ENCODE measurements at regions not wholly inside any gene's neighbourhood (a gene's known extent, or its start where the extent isn't known, plus 50 kb on each side); places are given as distances from the start of the nearest gene placed in this dataset.

DNA sequence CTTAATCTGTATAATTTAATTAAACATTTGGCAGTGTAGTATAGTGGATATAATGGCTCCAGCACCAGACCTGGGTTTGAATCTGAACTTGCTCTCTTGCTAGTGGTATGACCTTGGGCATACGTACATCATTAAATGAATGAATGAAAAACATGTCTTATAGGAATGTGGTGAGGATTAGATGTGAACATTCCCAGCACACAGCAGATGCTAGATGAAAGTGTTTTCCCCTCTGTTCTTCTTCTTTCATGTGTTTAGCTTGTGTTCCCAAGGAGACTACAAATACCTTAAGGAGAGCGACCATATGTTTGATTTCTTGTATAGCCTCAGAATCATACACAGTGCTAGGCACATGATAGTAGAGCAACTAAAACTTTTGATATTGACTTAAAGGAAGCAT, 56.5 kb downstream of the CT47B1 start:
- DNase-seq: no peak

DNA sequence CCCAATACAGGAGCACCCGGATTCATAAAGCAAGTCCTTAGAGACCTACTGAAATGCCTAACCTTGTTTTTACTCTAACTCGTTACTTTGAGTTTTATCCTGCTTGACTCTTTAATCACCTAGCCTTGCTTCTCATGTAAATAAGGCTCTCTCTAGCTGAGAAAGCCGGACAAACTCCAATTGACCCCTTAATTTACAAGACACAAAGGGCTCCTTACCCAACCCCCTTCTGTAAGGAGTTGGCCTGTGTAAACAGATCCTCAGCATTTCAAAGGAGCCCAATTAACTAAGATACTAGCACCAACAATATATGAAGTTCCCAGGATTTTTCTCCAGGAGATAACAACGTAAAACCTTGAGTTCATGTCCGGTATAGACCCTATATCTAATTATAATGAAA, 61.7 kb downstream of the CT47B1 start:
- DNase-seq: no peak

DNA sequence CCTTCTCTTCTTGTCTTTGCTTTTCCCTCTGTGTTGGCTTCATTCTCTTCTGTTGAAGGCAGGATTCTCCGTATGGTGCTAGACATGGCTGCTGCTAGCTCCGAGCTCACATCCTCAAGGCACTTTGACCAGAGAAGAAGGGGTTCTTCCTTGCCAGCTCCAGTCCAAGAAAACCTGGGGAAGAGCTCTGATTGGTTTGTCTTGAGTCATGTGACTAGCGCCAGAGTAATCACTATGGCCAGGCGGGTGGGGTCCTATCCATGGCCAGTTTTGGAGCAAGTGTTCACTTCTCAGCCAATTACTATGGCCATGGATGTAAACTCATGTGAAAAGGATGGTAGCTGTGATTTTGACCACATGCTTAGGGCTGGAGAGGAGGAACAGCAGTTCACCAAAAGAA, 74.2 kb downstream of the CT47B1 start:
- no peak for DNase-seq

DNA sequence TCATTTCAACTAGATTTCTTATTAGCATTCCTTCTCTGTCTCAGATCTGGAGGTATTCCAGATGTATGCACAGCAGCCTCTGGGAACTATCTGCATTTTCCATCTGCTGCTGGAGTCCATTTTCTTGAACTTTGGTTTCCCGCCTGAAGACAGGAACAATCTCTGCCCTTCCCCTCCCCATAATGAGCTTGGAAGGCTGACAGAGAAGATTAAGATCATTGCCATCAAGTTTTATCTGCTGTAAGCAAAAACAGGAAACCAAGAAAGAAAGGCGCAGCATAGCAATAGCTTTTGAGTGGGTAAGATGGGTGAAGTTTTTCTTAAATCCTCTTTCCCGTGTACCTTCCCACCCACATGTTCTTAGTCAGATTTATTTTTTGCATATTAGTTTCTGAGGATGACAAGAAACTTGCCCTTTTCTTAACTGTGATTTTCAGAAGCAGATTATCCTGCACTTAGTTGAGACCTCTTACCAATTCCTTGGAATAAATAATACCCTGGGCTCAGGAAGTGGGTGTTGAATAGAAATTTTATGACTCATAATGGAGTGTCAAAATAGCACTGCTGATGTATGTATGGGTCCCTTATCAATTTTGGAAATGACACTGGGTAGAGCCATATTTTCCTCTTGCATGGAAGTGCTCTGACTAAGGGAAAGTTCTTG, 78.3 kb downstream of the CT47B1 start:
- DNase-seq: no peak

DNA sequence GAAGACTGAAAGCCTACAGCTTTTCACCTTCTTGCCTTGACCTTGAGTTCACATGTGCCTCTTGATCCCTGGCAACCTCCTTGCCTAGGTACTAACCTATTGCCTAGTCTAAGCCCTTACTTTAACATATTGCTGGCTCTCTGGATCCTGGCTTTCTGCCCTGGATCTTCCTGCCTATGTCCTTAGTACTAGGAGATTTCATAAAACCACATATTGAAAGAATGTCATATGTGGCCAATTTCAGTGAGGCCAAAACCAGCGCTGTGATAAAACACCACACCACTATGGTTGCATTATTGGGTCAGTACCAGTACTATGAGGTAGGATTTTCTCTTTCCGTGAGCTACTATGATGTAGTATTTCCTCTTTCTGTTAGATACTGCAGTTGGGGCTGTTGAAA, 80.4 kb downstream of the CT47B1 start:
- DNase-seq: no peak

DNA sequence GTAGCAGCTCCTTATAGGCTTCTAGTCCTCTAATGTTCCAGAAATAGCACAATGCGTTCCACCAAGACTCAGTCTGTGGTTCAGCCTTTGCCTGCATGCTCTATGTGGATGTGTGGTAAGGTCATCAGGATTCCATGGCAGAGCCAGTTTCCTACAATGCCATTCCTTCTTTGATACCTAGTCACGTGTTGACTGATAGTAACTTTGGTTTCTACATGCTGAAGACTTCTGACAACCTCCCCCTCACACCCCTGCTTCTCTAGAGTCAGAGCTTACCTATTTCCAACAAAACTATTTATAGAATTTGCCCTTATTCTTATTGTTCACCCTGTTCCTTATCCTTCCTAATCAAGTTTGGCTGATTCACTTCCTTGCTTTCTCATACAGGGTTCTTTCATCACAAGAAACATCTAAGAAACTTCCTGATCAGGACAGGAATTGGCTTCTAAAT, 81.1 kb downstream of the CT47B1 start:
- no peak for DNase-seq

DNA sequence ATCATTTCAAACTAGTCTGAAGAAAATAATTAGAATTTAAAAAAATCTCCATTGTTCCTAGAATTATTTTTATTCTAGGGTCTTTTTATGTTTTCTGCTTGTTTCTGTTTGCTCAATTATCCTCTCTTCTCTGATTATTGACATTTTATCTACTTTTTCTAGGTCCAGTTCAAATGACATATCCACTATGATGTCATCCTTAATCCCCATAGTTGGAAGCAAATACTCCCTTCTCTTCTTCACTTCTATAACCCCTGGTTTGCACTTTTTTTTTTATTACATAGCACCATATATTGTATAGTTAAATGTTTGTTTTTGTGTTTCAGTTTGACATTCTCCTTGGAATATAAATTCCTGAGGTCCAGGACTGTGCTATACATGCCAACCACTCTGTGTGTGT, 82.6 kb downstream of the CT47B1 start:
- DNase-seq: no peak

DNA sequence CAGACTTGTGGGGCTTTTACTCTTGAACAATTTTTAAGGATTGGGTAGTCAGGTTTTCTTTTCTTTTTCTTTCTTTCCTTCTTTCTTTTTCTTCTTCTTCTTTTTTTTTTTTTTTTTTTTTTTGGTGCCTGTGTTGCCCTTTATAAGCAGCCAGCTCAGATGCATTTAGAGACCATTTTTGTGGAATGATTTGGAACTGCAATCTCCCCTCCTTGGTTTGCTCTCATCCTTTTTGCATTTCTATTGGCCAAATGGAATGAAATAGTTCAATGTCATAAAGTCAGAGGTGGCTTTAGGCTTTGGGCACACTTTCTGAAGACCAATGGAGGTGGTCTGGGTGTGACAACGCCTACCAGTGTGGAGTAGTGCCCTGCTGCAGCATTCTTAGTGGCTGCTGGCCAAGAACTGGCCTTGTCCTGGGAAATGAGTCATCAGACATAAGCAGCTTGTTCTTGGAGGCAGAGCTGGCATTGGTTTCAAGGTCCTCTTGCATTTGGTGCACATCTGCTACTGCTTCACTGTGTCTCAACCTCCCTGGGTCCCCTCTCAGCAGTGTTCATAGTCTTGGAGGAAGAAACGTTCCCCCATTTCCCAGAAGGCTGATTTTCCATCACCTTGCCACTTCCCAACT, 84.5 kb downstream of the CT47B1 start:
- DNase-seq: no peak

DNA sequence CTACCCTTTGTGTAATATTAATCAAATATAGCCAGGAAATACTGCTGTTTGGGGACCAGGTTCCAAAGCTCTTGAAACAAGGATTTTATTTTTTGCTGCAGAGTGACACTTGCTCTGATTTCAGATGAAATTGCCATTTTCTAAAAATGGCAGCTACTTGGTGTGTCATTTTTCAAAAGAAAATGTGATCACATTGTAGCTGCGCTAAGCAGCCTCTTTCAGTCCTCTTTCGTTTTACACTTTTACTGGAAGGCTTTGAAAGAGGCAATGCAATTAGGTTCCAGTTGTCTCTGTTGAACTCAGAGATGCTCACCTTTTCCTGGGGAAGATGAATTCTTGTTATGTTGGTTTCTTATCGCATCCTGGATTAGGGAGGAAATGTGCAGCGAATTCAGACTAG, 85.1 kb downstream of the CT47B1 start:
- no peak for DNase-seq

DNA sequence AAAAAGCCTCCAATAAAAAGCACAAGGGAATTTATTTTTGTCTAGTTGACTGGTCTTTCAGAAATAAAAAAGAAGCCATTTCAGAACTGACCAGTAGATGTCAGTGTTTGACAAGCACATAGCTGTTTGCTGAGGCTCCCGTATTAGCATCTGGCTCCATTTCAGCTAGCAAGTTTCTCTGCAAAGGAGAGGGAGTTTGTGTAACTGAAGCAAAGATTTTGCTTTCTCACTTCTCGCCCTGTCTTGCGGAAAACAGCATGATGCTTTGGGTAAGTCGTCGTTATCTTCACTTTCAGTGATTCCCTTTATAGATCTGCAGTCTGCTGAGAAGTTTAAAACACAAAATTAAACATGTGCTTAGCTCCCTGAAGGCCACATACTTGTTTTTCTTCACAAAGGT, 85.5 kb downstream of the CT47B1 start:
- DNase-seq: peak; percentile 26

DNA sequence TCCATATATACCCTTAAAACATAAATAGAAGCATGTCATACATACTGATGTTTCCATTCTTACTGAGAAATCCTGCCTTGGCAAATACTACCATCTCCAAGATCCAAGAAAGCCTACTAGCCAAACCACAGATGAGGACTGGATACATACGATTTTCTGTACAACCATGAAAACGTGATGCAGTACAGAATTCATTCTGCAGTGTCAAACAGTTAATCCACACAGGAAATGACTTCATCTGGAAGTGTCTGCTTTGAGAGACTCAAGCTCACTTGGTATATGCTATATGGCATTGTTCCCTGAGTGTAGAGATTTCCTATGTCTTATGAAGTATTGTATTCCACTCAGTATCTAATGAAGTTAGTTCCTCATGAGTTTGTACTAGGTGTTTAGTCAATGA, 94.3 kb downstream of the CT47B1 start:
- DNase-seq: no peak

DNA sequence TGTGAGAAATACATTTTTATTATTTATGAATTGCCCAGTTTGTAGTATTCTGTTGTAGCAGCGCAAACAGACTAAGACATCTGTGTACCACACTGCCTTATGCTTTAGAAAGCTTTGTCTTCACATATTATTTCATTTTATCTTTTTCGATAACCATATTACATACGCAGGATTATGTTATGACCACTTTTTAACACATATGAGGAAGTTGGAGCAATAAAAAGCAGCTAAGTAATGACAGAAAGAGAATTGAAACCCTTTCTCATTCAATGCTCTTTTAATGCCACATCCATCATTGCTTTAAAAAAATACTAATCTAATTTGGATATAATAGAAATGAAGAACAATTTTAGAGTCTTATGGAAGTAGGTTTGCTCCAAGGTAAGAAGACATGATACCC, 99.7 kb downstream of the CT47B1 start:
- no peak for DNase-seq

DNA sequence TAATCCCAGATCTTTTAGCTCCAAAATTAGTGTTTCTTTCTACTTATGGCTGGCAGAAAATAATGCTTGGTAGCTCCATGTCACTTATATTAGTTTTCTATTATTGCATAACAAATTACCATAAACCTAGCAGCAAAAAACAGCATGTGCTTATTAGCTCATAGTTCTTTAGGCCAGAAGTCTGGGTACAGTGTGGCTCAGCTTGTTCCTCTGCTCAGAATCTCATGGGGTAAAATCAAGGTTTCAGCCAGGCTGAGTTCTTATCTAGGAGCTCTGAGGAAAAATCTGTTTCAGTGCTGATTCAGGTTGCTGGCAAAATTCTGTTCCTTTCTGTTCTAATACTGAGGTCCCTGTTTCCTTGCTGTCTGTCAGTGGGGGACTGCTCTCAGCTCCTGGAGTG, 101.1 kb downstream of the CT47B1 start:
- DNase-seq: no peak

DNA sequence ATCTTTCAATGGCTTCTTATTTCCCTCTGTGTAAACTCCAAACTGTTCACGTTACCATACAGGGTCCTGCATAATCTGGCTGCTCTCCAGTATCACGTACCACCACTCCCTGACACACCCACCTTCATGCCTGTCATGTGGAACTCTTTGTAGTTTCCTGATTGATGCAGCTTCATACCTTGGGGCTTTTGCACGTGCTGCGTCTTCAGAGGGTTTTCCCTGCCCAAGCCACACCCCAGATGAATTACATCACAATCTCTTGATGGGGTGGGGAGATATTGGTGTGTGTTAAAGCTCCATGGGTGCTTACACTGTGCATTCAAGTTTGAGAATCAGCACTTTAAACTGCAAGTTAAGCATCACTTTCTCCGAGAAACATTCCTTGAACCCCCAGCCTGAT, 101.9 kb downstream of the CT47B1 start:
- no peak for DNase-seq

DNA sequence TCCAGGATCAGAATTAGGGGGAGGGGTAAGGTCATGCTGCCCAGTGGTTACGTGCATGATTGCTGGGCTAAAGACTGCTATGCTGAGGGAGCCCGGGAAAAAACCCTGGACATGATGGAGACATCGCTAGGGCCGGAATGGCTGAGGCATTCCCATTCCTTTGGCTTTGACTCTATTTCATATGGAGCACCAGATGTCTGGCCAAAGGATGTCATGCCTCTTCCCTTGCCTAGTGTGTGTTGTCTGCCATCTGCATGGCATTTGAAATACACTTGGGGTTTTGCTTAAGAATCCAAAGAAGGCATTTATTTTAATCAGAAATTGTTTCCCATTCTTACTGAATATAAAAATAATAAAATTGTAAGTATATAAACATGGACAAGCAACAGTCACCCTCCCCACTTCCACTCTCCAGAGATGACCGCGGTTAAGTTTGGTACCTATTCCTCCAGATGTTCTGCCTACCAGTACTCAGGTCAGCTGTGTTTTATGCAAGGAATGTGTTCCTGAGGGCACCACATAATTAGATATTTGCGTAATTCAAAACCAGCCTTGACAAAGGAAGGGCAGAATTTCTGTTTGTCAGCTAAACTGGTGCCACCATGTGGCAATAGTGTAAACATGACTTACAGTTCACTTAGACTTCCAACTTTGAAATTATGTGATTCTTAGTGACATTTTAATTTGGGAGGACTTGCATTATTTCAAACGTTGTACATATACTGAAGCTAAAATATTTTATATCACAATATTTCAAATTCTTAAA, 105.9 kb downstream of the CT47B1 start:
- DNase-seq: no peak

DNA sequence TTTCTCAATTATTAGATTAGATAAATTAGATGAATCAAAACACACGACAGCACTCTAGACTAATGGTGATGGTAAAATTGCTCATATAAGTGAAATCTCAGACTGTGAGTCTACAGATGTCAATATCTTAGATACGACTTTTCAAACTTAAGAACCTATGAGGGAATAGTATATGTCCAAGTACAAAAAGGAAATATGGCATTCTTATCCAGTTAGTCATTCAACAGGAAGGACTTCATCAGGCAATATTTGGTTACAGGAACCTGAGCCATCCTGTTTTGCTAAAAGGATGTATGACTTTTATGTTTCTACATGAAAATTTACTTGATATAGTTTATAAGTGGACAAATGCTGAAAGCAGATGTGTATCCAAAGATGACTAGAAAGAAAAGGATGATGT, 107.0 kb downstream of the CT47B1 start:
- DNase-seq: no peak

DNA sequence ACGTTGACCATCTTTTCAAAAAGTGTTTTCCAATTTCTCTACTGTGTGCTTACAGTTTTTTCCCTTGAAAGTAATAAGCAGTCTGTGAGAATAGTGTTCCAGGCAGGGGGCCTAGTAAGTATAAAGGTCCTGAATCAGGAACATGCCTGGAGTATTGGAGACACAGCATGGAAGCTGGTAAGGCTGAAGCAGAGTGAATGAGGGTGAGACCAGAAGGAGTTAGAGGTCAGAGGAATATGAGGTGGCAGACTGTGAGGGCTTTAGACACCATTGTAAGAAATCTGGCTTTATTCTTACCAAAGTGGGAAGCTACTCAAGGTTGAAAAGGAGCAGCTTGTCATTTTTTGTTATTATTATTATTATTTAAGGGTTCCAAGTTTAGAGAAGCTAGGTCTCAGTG, 107.4 kb downstream of the CT47B1 start:
- DNase-seq: no peak

DNA sequence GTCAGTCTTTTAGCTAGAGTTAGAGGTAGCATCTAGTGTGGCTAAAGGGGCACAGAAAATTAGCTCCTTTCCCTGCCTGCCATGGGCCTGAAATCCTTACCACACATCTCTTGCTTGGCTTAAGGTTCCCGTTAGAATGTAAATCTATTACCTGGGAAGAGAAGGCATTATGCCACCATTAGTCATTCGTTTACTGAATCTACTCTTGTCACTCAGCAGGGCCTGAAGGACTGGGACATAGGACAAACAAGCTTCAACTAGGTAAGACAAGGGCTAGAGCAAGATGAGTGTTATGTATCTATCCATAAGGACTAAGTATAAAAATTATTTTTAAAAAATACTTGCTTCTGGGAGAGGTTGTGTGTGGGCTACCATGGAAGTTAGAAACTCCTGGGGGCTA, 112.4 kb downstream of the CT47B1 start:
- no peak for DNase-seq

DNA sequence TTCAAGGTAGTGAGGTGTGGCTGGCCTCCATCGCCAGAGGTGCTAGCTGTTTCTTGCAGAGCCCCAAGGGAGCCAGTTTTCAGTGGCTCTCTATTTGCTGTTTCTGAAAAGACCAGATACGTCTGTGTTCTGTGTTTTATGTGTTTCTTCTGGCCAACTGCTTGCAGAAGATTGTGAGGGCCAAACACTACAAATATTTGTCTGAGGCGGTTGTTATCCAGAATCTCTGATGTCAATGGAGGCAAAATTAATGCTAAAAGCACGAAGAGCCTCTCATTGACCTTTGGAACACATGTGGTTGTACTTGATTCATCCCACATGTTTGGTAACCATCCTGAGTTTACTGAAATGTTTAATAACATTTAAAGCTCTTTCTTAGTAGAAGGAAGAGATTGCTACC, 113.9 kb downstream of the CT47B1 start:
- no peak for DNase-seq

DNA sequence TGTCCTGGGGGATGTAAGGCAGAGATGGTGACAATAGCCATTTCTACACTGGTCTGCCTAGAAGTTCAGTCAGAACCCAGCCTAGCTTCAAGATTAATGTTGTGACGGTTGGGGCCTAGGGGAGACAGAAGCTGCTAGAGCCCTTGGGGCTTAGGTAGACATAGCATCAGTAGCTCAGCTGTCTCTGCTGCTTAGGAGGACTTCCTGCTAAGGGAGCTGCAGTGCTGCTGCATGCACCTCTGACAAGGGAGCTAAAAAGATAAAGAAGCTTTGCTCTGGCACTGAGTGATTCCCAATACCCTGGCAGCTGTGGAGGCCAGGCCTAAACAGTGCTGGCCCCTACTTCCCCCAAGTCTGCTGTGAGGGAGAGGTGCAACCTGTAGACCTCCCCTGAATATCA, 116.0 kb downstream of the CT47B1 start:
- DNase-seq: no peak

DNA sequence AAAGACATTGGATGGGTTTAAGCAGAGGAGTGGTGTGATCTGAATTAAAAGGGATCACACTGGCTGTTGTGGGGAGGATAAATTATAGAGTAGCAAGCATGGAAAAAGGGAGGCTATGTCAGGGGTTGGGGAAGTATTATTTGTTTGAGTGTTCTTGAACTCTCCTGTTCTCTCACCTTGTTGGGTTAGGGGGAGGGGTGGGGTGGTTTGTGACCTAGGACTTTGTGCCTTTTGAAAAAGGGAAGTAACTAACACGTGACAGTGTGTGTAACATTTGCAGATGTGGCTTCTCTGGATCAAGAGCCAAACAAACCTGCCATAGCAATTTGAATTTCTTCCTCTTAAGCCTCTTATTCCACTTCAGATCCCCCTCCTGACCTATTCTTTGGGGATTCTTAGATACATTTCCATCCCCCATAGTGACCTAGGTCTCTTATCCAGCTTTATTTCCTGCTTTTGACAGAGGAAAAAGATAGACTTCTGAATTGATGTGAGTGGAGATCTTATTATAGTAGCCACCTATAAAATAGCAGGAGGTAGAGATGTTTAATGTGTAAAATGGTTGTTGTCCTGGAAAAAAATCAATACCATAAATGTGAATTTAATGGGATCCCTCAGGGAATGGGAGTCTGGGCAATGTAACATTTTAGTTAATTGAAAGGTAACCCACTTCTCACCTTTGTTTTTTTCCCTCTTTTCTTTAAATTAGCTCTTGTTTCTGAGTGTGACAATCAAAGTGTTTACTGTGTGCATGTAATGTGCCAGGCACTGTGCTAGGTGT, 120.4 kb downstream of the CT47B1 start:
- DNase-seq: peak; percentile 0

DNA sequence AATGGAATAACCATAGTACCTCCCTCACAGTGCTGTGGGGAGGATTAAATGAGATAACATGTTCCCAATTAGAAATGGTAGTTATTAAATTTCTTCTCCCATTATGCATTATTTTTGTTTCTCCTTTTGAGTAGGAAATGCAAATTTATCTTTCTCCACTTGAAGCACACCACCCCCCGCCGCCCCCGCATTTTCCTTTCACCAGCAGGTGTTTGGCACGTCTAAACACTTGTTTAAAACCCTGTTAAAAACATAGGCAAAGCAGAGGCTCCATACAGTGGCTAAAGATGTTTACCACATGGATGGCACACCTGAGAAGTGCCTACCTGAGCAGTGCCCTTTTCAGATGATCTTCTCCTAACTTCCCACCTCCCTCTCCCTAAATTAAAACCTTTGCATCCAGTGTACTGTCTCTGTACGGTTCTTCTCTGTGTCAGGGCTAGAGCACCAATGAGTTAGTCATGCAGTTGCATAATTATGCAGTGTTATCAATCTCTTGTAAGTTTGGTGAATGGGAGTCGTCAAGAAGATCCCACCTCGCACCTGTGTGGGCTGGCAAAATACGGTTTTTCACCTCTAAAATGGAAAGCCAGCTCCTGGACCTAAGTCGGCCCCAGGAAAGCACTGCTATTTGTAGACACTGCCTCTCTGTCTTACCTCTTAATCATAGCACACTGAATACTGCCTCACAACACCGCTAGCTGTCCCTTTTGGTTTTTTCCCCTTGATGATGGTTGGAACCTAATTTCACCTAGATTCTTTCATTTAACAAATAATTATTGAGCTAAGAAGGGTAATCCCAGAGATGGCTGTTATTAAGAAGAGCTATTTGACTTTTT, 122.0 kb downstream of the CT47B1 start:
- no peak for DNase-seq
